GM12878 (cell line): ENCODE measurements at regions not wholly inside any gene's neighbourhood (a gene's known extent, or its start where the extent isn't known, plus 50 kb on each side); places are given as distances from the start of the nearest gene placed in this dataset.

Experiments used
- ATAC-seq: fragments of 200-7000 bp; cut with Tn5 transposase; 3 replicates; pipeline ENCODE4 v1.9.1; 2020; ENCODE audit warnings: mild to moderate bottlenecking, moderate library complexity
- BruUV-seq: library from RNA; stranded (reverse); fragments of 400-500 nt; replicated peaks from 2 replicates; lab custom pipeline; 2021; lab: Mats Ljungman, UMichigan
- CTCF ChIA-PET: fragments of 300-600 bp; sonication (Branson Sonifier 250); formaldehyde crosslinking; extraction: SDS; loops from one replicate; lab custom pipeline; 2021; ENCODE audit warnings: inconsistent platforms; lab: Yijun Ruan, JAX
- POLR2A ChIA-PET: fragments of 350-600 bp; formaldehyde crosslinking; extraction: SDS; loops from one replicate; lab custom pipeline; 2021; ENCODE audit warnings: inconsistent platforms; lab: Charles Lee
- RAD21 ChIA-PET: fragments of 300-600 bp; sonication (Branson Sonifier 250); formaldehyde crosslinking; loops from one replicate; lab custom pipeline; 2023; ENCODE audit warnings: antibody characterized with exemption; ENCODE audit not compliant: unreplicated experiment; lab: Charles Lee
- SMC1A ChIA-PET: fragments of 300-600 bp; sonication (Branson Sonifier 250); formaldehyde crosslinking; loops from one replicate; lab custom pipeline; 2023; ENCODE audit not compliant: unreplicated experiment, uncharacterized antibody; lab: Charles Lee
- DNase-seq: peaks from one replicate; pipeline ENCODE4 v3.0.0-alpha.2; 2011; ENCODE audit warnings: low read depth, low spot score
- FAIRE-seq: peaks from 3 replicates; lab custom pipeline; 2011; peaks lifted over from hg19 to GRCh38; lab: Jason Lieb, UNC
- H2AFZ ChIP-seq: 2 replicates; pipeline ENCODE4 v1.6.0; 2011; ENCODE audit warnings: low read depth, low read length, control low read depth; ENCODE audit not compliant: control insufficient read depth
- H3K27ac ChIP-seq: 2 replicates; pipeline ENCODE4 v1.5.1; 2011; ENCODE audit warnings: control low read depth; ENCODE audit not compliant: control insufficient read depth, insufficient read depth
- H3K27me3 ChIP-seq, 2 experiments: replicated peaks in 1 of 2; 2 replicates each; pipeline versions ENCODE4 v1.6.0 to v1.6.1; 2011; ENCODE audit warnings: low read length in 1 of 2; ENCODE audit not compliant: control insufficient read depth in 2 of 2, insufficient read depth in 2 of 2
- H3K36me3 ChIP-seq, 2 experiments: 2 replicates each; pipeline ENCODE4 v1.5.1; 2011; ENCODE audit warnings: low read length in 1 of 2; ENCODE audit not compliant: control insufficient read depth in 2 of 2, insufficient read depth in 2 of 2
- H3K4me1 ChIP-seq: 2 replicates; pipeline ENCODE4 v1.6.1; 2011; ENCODE audit warnings: mild to moderate bottlenecking, low read length, moderate library complexity, mixed read lengths; ENCODE audit not compliant: control insufficient read depth, insufficient read depth
- H3K4me2 ChIP-seq: 2 replicates; pipeline ENCODE4 v1.6.0; 2011; ENCODE audit warnings: control low read depth; ENCODE audit not compliant: control insufficient read depth, insufficient read depth
- H3K4me3 ChIP-seq: fragments of 200-600 bp; sonication (generic); 2 replicates; pipeline ENCODE4 v1.5.1; 2016
- H3K79me2 ChIP-seq: 2 replicates; pipeline ENCODE4 v1.6.0; 2011; ENCODE audit warnings: low read length; ENCODE audit not compliant: control insufficient read depth, insufficient read depth
- H3K9ac ChIP-seq: 2 replicates; pipeline ENCODE4 v1.8.0; 2011; ENCODE audit warnings: low read length, control low read depth, mixed read lengths; ENCODE audit not compliant: control insufficient read depth, insufficient read depth
- H3K9me3 ChIP-seq: replicated peaks from 3 replicates; pipeline ENCODE4 v1.5.1; 2011; ENCODE audit warnings: mild to moderate bottlenecking, low read length; ENCODE audit not compliant: control insufficient read depth, insufficient read depth
- H4K20me1 ChIP-seq: 2 replicates; pipeline ENCODE4 v1.6.0; 2011; ENCODE audit not compliant: control insufficient read depth, insufficient read depth
- CBFB ChIP-seq: IDR thresholded peaks from 2 replicates; pipeline ENCODE4 v1.6.1; 2016; ENCODE audit warnings: antibody characterized with exemption, low read depth
- CBX3 ChIP-seq: fragments of 200-600 bp; sonication (generic); IDR thresholded peaks from 2 replicates; pipeline ENCODE4 v1.6.1; 2016; ENCODE audit warnings: low read depth, borderline replicate concordance
- CREB1 ChIP-seq: IDR thresholded peaks from 2 replicates; pipeline ENCODE4 v1.6.1; 2012; ENCODE audit warnings: low read depth, mild to moderate bottlenecking, inconsistent platforms
- HDAC6 ChIP-seq: fragments of 200-600 bp; sonication (generic); IDR thresholded peaks from one replicate; pipeline ENCODE4 v1.8.0; 2017; ENCODE audit warnings: antibody characterized with exemption; ENCODE audit not compliant: unreplicated experiment
- HDGF ChIP-seq: fragments of 450-650 bp; IDR thresholded peaks from 2 replicates; pipeline ENCODE4 v1.6.1; 2016; ENCODE audit warnings: antibody characterized with exemption
- KDM1A ChIP-seq: fragments of 200-600 bp; sonication (generic); IDR thresholded peaks from 2 replicates; pipeline ENCODE4 v1.6.1; 2016; ENCODE audit warnings: borderline replicate concordance
- POLR2AphosphoS5 ChIP-seq: IDR thresholded peaks from 2 replicates; pipeline ENCODE4 v1.6.1; 2011; ENCODE audit warnings: mild to moderate bottlenecking, low read length, inconsistent platforms
- RAD21 ChIP-seq: IDR thresholded peaks from 2 replicates; pipeline ENCODE4 v1.6.1; 2011; ENCODE audit warnings: mild to moderate bottlenecking, low read depth, low read length, moderate library complexity; ENCODE audit not compliant: insufficient read depth
- RBBP5 ChIP-seq: fragments of 200-600 bp; sonication (generic); conservative IDR thresholded peaks from 2 replicates; pipeline ENCODE4 v1.6.1; 2016
- SP1 ChIP-seq: IDR thresholded peaks from one replicate; pipeline ENCODE4 v1.6.1; 2011; ENCODE audit warnings: low read depth, low read length
- YY1 ChIP-seq: IDR thresholded peaks from 2 replicates; pipeline ENCODE4 v1.6.1; 2011; ENCODE audit warnings: low read depth, mild to moderate bottlenecking, low read length
- ZNF24 ChIP-seq: fragments of 450-650 bp; IDR thresholded peaks from 2 replicates; pipeline ENCODE4 v1.6.1; 2017; ENCODE audit warnings: antibody characterized with exemption, mild to moderate bottlenecking
- ZNF384 ChIP-seq: IDR thresholded peaks from 2 replicates; pipeline ENCODE4 v1.6.1; 2012; ENCODE audit warnings: low read depth, mild to moderate bottlenecking, low read length, improper control_type of control experiment, borderline replicate concordance
- WGBS: methylation state at CpG from one replicate; pipeline ENCODE4 v1.1.6; 2016; ENCODE audit warnings: low lambda C conversion rate; ENCODE audit not compliant: insufficient replicate concordance, insufficient coverage; ENCODE audit errors: missing lambda C conversion rate; 5-methylcytosine and 5-hydroxymethylcytosine counted together
- in situ Hi-C: fragments of 300-500 bp; cut with MboI; formaldehyde crosslinking; loops from 9 replicates; pipeline ENCODE4 v1.14.3; 2018; ENCODE audit warnings: mixed read lengths
- intact Hi-C: fragments of 100-400 bp; cut with micrococcal nuclease; formaldehyde crosslinking; loops from one replicate; pipeline ENCODE4 v1.14.2; 2022; ENCODE audit not compliant: unreplicated experiment
- TF ChIP-seq, protein P1 (sequence below): IDR thresholded peaks from 2 replicates; pipeline ENCODE4 v1.6.1; 2012; ENCODE audit warnings: mild to moderate bottlenecking, low read depth, low read length
- TF ChIP-seq, protein P2 (sequence below): fragments of 150-350 bp; IDR thresholded peaks from 2 replicates; pipeline ENCODE4 v1.6.1; 2014; ENCODE audit warnings: mild to moderate bottlenecking, low read depth, low read length

DNA sequence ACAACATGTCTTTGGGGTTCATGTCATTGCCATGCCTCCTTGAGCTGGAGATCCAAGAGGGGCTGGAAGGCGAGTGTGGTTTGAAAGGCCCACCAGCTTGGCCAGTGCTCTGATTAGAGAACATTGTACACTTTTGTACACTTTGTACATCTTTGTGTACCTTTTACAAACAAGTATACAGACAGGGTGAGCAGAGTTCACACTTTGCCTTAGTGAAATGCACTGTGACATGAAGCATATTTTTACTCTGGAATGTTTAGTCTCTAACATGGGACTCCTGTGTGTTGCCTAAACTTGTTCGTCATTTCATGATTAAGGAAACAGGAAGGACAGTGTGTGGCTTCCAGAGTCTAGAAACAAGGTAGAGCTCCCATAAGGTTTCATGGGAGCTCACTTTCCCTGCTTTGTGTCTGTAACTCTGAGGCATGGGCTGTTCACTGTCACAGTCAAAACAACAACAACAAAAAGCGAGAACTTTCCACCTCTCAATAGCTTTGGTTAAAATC, 225.8 kb upstream of the SOX4 start:
- WGBS = 62% methylated on average over 3 of the region's 3 CpGs
- DNase-seq (no peak), FAIRE-seq (no peak), ATAC-seq (no peak)
- ChIA-PET POLR2A (no interaction called here), CTCF (interaction anchor here (0.7 kb wide), 1 partner anchor 83 kb away, joined by 3 read pairs; no protein-coding TSS in a partner anchor), SMC1A (no interaction called here), RAD21 (interaction anchor here (1.1 kb wide), 1 partner anchor 220 kb away, joined by 3 read pairs; no protein-coding TSS in a partner anchor)
- Histone ChIP-seq H3K4me1 (no peaks in the 10 kb centered on the region), H3K79me2 (no peaks in the 10 kb centered on the region), H4K20me1 (no peaks in the 10 kb centered on the region), H3K27me3 (no peaks in the 10 kb centered on the region), H2AFZ (no peak overlapping the region), H3K4me3 (no peak overlapping the region), H3K9ac (no peak overlapping the region), H3K27ac (no peak overlapping the region), H3K9me3 (no peaks in the 10 kb centered on the region), H3K36me3 (no peaks in the 10 kb centered on the region), H3K4me2 (no peak overlapping the region)
- no TSS peak for BruUV-seq
- in situ Hi-C loops = no loop called here
- intact Hi-C loops = no loop called here
- TF ChIP-seq CBFB = no peak
- no peak for TF ChIP-seq SP1
- no peak for TF ChIP-seq KDM1A
- TF ChIP-seq, protein P1, sequence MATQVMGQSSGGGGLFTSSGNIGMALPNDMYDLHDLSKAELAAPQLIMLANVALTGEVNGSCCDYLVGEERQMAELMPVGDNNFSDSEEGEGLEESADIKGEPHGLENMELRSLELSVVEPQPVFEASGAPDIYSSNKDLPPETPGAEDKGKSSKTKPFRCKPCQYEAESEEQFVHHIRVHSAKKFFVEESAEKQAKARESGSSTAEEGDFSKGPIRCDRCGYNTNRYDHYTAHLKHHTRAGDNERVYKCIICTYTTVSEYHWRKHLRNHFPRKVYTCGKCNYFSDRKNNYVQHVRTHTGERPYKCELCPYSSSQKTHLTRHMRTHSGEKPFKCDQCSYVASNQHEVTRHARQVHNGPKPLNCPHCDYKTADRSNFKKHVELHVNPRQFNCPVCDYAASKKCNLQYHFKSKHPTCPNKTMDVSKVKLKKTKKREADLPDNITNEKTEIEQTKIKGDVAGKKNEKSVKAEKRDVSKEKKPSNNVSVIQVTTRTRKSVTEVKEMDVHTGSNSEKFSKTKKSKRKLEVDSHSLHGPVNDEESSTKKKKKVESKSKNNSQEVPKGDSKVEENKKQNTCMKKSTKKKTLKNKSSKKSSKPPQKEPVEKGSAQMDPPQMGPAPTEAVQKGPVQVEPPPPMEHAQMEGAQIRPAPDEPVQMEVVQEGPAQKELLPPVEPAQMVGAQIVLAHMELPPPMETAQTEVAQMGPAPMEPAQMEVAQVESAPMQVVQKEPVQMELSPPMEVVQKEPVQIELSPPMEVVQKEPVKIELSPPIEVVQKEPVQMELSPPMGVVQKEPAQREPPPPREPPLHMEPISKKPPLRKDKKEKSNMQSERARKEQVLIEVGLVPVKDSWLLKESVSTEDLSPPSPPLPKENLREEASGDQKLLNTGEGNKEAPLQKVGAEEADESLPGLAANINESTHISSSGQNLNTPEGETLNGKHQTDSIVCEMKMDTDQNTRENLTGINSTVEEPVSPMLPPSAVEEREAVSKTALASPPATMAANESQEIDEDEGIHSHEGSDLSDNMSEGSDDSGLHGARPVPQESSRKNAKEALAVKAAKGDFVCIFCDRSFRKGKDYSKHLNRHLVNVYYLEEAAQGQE = no peak
- TF ChIP-seq CBX3 = no peak
- no peak for TF ChIP-seq YY1
- no peak for TF ChIP-seq ZNF384
- TF ChIP-seq HDAC6 = no peak
- no peak for TF ChIP-seq RAD21
- TF ChIP-seq POLR2AphosphoS5 = no peak
- no peak for TF ChIP-seq HDGF
- no peak for TF ChIP-seq CREB1
- TF ChIP-seq, protein P2, sequence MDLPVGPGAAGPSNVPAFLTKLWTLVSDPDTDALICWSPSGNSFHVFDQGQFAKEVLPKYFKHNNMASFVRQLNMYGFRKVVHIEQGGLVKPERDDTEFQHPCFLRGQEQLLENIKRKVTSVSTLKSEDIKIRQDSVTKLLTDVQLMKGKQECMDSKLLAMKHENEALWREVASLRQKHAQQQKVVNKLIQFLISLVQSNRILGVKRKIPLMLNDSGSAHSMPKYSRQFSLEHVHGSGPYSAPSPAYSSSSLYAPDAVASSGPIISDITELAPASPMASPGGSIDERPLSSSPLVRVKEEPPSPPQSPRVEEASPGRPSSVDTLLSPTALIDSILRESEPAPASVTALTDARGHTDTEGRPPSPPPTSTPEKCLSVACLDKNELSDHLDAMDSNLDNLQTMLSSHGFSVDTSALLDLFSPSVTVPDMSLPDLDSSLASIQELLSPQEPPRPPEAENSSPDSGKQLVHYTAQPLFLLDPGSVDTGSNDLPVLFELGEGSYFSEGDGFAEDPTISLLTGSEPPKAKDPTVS = no peak
- TF ChIP-seq RBBP5 = no peak
- TF ChIP-seq ZNF24 = no peak
